ENCODE measurements at regions not wholly inside any gene's neighbourhood (a gene's known extent, or its start where the extent isn't known, plus 50 kb on each side); places are given as distances from the start of the nearest gene placed in this dataset.

DNA sequence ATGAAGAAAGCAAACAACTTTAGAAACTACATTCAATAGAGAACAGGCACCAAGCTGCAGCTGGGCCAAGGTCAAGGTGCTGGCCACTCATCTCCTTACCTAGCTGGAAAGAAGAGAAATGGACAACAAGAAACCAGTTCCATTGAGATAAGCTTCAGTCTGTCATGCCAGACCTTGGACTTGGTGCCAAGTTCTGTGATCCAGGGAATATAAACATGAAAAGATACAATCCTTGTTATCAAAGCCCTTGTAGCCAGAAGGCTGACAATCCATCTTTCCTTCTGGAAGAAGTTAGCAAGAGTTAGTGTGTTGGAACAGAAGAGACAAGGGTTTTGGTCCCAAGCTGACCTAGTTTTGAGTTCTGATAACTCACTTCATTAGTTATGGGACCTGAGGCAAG is 227.5 kb downstream of the ACTL7B start:
- Mint-ChIP-seq H3K4me3 (no peak overlapping the region), H3K27ac (no peak overlapping the region), H3K4me1 (no peaks in the 10 kb centered on the region), H3K27me3 (no peaks in the 10 kb centered on the region), H3K36me3 (ENCODE audit: low read depth) (no peaks in the 10 kb centered on the region), H3K9me3 (no peaks in the 10 kb centered on the region)
- intact Hi-C loops (cut with micrococcal nuclease): no loop called here
- DNase-seq: no peak

- Mint-ChIP-seq H3K27ac (no peak overlapping the region), H3K36me3 (ENCODE audit: low read depth) (no peaks in the 10 kb centered on the region), H3K27me3 (no peaks in the 10 kb centered on the region), H3K4me1 (no peaks in the 10 kb centered on the region), H3K4me3 (no peak overlapping the region), H3K9me3 (no peaks in the 10 kb centered on the region)
- no peak for DNase-seq
- intact Hi-C loops (cut with micrococcal nuclease): no loop called here
These were observed 229.0 kb downstream of the ACTL7B start for GRCh38 chr9:108626743-108627142.

- Mint-ChIP-seq H3K27me3 (no peaks in the 10 kb centered on the region), H3K36me3 (ENCODE audit: low read depth) (no peaks in the 10 kb centered on the region)
- intact Hi-C loops (cut with micrococcal nuclease): no loop called here
These were observed 233.6 kb downstream of the ACTL7B start for GRCh38 chr9:108621991-108622855.

DNA sequence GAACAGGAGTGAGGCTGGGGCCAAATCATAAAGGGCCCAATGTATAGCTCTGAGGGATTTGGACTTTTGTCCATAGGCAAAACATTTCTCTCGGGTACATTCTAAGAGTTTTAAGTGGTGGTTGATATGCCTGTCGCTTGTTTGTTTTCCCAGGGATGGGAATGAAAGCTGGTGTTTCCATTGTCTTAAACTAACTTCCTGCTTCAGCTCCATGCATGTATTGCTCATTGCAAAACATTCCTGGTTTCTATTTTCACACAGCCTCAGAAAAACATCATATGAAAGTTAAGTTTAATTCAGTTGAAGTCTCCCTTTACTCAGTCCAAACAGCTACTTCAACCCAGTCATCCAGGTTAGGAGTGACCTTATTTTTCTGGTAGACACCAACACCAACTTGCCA is 235.0 kb downstream of the ACTL7B start:
- no peak for DNase-seq
- Mint-ChIP-seq H3K27me3 (no peaks in the 10 kb centered on the region), H3K27ac (no peak overlapping the region), H3K9me3 (no peaks in the 10 kb centered on the region), H3K4me1 (no peaks in the 10 kb centered on the region), H3K36me3 (ENCODE audit: low read depth) (no peaks in the 10 kb centered on the region), H3K4me3 (no peak overlapping the region)
- intact Hi-C loops (cut with micrococcal nuclease): no loop called here

More at GRCh38 chr9:108621991-108622855, 233.6 kb downstream of the ACTL7B start:
- Mint-ChIP-seq H3K27ac (no peak overlapping the region), H3K4me3 (no peak overlapping the region), H3K9me3 (no peaks in the 10 kb centered on the region), H3K4me1 (no peaks in the 10 kb centered on the region)
- no peak for DNase-seq

GRCh38 chr9:108618906-108619550 is 236.8 kb downstream of the ACTL7B start:
- Mint-ChIP-seq H3K27me3 (no peaks in the 10 kb centered on the region), H3K36me3 (ENCODE audit: low read depth) (no peaks in the 10 kb centered on the region), H3K4me3 (no peak overlapping the region), H3K27ac (no peak overlapping the region), H3K4me1 (no peaks in the 10 kb centered on the region), H3K9me3 (no peaks in the 10 kb centered on the region)
- no peak for DNase-seq
- intact Hi-C loops (cut with micrococcal nuclease): no loop called here

DNA sequence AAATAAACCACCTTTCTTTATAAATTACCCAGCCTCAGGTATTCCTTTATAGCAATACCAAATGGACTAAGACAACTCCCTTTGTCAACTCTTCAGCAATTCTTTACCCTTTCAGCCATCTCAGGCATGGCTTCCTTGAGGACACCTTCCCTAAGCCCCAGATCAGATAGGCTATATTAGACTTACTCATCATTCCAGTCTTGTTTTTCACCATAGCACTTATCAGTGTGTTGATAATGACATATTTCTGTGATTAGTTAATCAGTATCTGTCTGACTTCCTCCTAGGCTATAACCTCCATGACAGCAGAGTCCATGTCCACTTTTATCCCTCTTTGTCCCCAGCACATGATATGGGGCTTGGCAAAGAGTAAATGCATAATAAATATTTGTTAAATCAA is 238.1 kb downstream of the ACTL7B start:
- Mint-ChIP-seq H3K4me1 (no peaks in the 10 kb centered on the region), H3K27ac (no peak overlapping the region), H3K9me3 (no peaks in the 10 kb centered on the region), H3K36me3 (ENCODE audit: low read depth) (no peaks in the 10 kb centered on the region), H3K27me3 (no peaks in the 10 kb centered on the region), H3K4me3 (no peak overlapping the region)
- intact Hi-C loops (cut with micrococcal nuclease): no loop called here
- no peak for DNase-seq

DNA sequence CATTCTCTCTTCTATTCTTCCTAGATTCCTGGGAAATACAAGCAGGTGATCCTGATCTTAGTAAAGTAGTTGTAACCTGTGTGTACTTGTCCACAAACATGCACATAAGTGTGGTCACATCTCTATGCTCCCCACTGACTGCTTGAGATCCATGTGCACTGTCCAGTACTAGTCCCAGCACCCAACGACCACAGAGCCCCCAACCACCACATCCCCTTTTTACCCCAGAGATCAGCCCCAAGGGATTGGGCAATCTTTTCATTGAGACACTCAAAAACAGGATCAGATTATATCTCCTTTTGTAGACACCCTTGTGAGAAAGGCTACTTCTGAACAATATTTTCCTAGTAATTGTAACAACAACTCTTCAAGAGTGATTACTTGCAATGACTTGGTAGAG is 240.6 kb downstream of the ACTL7B start:
- H3K4me3 Mint-ChIP-seq: no peak overlapping the region
- no peaks in the 10 kb centered on the region for H3K4me1 Mint-ChIP-seq
- intact Hi-C loops (cut with micrococcal nuclease): no loop called here
- H3K36me3 Mint-ChIP-seq (ENCODE audit: low read depth): no peaks in the 10 kb centered on the region
- no peaks in the 10 kb centered on the region for H3K27me3 Mint-ChIP-seq
- no peak overlapping the region for H3K27ac Mint-ChIP-seq
- no peak for DNase-seq
- no peaks in the 10 kb centered on the region for H3K9me3 Mint-ChIP-seq

GRCh38 chr9:108612513-108612912 is 243.3 kb downstream of the ACTL7B start:
- Mint-ChIP-seq H3K27me3 (no peaks in the 10 kb centered on the region), H3K4me3 (no peak overlapping the region)
- DNase-seq: no peak

DNA sequence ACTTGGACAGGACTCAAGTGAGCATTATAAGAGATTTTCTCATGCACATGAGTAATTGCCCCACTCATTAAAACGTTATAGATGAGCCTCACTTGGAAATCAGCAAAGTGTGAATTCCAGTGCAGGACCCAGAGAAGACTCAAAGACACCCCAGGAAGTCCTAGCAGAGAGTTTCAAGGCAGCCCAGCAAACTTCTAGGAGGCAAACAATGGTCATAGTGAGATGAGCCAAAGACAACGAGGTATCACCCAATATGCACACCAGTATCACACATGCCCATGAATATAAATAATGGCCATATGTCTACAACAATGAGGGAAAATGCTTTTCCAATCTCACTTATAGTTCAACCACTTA is 245.9 kb downstream of the ACTL7B start:
- Mint-ChIP-seq H3K9me3 (no peaks in the 10 kb centered on the region), H3K36me3 (ENCODE audit: low read depth) (no peaks in the 10 kb centered on the region), H3K4me3 (no peak overlapping the region), H3K27ac (no peak overlapping the region), H3K27me3 (no peaks in the 10 kb centered on the region), H3K4me1 (no peaks in the 10 kb centered on the region)
- no peak for DNase-seq
- intact Hi-C loops (cut with micrococcal nuclease): no loop called here

More at GRCh38 chr9:108612513-108612912, 243.3 kb downstream of the ACTL7B start:
- Mint-ChIP-seq H3K9me3 (no peaks in the 10 kb centered on the region), H3K27ac (no peak overlapping the region), H3K4me1 (no peaks in the 10 kb centered on the region), H3K36me3 (ENCODE audit: low read depth) (no peaks in the 10 kb centered on the region)
- intact Hi-C loops (cut with micrococcal nuclease): no loop called here

GRCh38 chr9:108609227-108609896 is 246.4 kb downstream of the ACTL7B start:
- intact Hi-C loops (cut with micrococcal nuclease): no loop called here
- no peaks in the 10 kb centered on the region for H3K36me3 Mint-ChIP-seq (ENCODE audit: low read depth)
- no peaks in the 10 kb centered on the region for H3K4me1 Mint-ChIP-seq
- no peaks in the 10 kb centered on the region for H3K27me3 Mint-ChIP-seq
- H3K27ac Mint-ChIP-seq: no peak overlapping the region
- no peak overlapping the region for H3K4me3 Mint-ChIP-seq
- H3K9me3 Mint-ChIP-seq: no peaks in the 10 kb centered on the region
- DNase-seq: no peak

- DNase-seq: no peak
- no peak overlapping the region for H3K4me3 Mint-ChIP-seq
- H3K9me3 Mint-ChIP-seq: no peaks in the 10 kb centered on the region
- H3K27ac Mint-ChIP-seq: no peak overlapping the region
- no peaks in the 10 kb centered on the region for H3K36me3 Mint-ChIP-seq (ENCODE audit: low read depth)
- H3K27me3 Mint-ChIP-seq: no peaks in the 10 kb centered on the region
- no peaks in the 10 kb centered on the region for H3K4me1 Mint-ChIP-seq
- intact Hi-C loops (cut with micrococcal nuclease): no loop called here
These were observed 248.2 kb downstream of the ACTL7B start for GRCh38 chr9:108607607-108608006.

DNA sequence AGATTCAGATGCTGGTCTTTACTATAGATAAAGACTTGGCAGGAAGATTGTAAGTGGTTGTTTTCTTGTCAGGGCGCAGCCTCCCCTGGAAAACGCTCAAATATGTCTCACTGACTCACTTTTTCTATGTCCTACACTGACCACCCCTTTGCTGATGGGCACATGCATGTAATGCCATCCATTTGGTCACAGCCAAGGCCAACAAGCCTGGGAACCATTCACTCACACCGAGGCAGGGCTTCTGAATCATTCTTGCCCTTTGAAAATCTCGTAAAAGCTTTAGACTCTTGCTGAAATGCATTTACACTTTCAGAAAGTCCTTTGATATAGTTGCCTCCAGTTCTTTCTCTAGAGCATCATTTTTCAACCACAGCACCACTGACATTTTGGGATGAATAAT is 249.4 kb downstream of the ACTL7B start:
- H3K4me3 Mint-ChIP-seq: no peak overlapping the region
- H3K36me3 Mint-ChIP-seq (ENCODE audit: low read depth): no peaks in the 10 kb centered on the region
- intact Hi-C loops (cut with micrococcal nuclease): no loop called here
- no peaks in the 10 kb centered on the region for H3K4me1 Mint-ChIP-seq
- H3K9me3 Mint-ChIP-seq: no peaks in the 10 kb centered on the region
- no peak for DNase-seq
- H3K27ac Mint-ChIP-seq: no peak overlapping the region
- H3K27me3 Mint-ChIP-seq: no peaks in the 10 kb centered on the region

- no peak overlapping the region for H3K4me3 Mint-ChIP-seq
- H3K27me3 Mint-ChIP-seq: no peaks in the 10 kb centered on the region
- H3K36me3 Mint-ChIP-seq (ENCODE audit: low read depth): no peaks in the 10 kb centered on the region
- intact Hi-C loops (cut with micrococcal nuclease): no loop called here
- H3K9me3 Mint-ChIP-seq: no peaks in the 10 kb centered on the region
- H3K27ac Mint-ChIP-seq: no peak overlapping the region
- no peaks in the 10 kb centered on the region for H3K4me1 Mint-ChIP-seq
- DNase-seq: no peak
These were observed 252.6 kb downstream of the ACTL7B start for GRCh38 chr9:108603141-108603540.

DNA sequence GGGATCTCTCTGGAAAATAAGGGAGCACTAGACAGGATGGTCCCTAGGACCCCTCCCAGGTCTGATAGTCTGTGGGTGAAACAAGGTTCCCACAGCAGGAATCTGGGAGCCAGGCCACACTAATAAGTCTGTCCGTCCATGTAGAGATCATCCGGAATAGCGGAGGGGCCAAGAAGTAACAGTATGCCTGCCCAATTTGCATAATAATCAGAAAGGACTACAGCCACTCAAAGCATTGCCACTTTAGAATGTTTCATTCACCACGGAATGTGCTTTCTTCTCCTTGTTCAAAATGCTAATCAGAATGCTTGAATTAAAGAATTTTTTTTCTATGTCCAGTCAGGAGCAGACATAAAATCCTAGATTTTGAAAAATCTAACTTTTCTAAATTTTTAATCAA is 254.9 kb downstream of the ACTL7B start:
- Mint-ChIP-seq H3K9me3 (no peaks in the 10 kb centered on the region), H3K4me3 (no peak overlapping the region), H3K36me3 (ENCODE audit: low read depth) (no peaks in the 10 kb centered on the region), H3K4me1 (no peaks in the 10 kb centered on the region), H3K27me3 (no peaks in the 10 kb centered on the region), H3K27ac (no peak overlapping the region)
- intact Hi-C loops (cut with micrococcal nuclease): no loop called here
- no peak for DNase-seq

Measured in activated CD4-positive, alpha-beta T cell treated with anti-CD3 and anti-CD28 coated beads, Interleukin-2, amount 10 ng/mL, durations not matched to agents 24 days and 14 days (primary cell).